HG03139 (cell line): ENCODE measurements at regions not wholly inside any gene's neighbourhood (a gene's known extent, or its start where the extent isn't known, plus 50 kb on each side); places are given as distances from the start of the nearest gene placed in this dataset.
"Not testable (repeated sequence)": the region's sequence is repeated elsewhere in the genome, so short reads cannot be mapped to it uniquely, and the experiment has no call there.

Source experiments
- ATAC-seq: cut with Tn5 transposase; IDR thresholded peaks from one replicate; pipeline ENCODE4 v1.9.1; 2021; ENCODE audit not compliant: unreplicated experiment

- ATAC-seq = not testable (repeated sequence)
Observed at GRCh38 chr7:73244782-73245311, 63.8 kb downstream of the NSUN5 start.

GRCh38 chr7:73234994-73235717 is 73.5 kb downstream of the NSUN5 start:
- peak; percentile 82 for ATAC-seq

DNA sequence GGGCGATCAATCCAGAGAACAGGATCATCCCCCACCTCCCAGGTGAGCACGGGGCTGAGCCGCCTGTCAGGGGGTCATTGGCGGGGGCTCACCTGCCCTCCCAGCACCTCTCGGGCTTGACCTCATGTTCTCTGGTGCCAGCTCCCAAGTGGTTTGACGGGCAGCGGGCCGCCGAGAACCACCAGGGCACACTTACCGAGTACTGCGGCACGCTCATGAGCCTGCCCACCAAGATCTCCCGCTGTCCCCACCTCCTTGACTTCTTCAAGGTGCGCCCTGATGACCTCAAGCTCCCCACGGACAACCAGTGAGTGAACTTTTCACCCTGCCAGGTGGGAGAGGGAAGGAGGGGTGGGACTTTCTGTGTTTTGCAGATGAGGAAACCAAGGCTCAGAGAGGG is 82.9 kb downstream of the NSUN5 start:
- not testable (repeated sequence) for ATAC-seq

DNA sequence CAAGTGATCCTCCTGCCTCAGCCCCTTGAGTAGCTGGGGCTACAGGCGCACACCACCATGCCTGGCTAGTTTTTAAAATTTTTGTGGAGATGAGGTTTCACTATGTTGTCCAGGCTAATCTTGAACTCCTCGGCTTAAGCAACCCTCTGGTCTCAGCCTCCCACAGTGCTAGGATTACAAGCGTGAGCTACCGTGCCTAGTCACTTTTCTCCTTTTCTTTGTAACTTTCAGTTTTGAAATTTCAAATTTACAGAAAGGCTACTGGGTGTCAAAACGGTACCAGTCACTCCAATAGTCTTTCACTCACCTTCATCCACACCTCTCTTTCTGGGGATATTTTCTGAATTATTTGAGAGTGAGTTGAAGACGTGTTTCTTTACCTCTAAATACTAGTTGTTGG is 86.9 kb downstream of the NSUN5 start:
- not testable (repeated sequence) for ATAC-seq

DNA sequence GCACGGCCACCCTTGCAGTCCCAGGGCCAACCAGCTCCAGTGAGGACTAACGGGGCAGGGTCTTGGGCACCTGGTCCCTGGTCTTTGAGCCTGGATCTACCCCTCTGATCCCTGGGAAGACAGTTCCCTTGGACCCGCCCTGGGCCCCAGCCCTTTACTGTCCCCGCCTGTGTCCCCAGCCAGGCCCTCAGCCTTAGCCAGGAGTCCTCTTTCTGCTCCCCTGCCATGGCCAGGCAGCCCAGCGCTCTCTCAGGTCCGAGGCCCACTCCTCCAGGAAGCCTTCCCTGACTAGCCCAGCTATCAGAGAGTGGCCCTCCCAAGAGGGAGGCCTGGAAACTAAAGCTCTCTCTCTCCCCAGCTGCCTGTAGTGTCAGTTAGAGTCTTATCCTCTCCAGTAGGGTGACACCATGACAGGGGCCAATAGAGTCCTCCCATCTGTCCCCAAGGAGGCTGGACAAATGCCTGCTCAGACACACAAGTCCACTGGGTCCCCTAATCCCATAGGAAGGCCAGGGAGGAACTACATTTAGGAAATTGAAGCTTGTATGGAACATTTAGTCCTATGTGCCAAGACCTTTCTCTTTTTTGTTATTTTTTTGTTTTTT is 87.8 kb downstream of the NSUN5 start:
- ATAC-seq = peak; percentile 29

DNA sequence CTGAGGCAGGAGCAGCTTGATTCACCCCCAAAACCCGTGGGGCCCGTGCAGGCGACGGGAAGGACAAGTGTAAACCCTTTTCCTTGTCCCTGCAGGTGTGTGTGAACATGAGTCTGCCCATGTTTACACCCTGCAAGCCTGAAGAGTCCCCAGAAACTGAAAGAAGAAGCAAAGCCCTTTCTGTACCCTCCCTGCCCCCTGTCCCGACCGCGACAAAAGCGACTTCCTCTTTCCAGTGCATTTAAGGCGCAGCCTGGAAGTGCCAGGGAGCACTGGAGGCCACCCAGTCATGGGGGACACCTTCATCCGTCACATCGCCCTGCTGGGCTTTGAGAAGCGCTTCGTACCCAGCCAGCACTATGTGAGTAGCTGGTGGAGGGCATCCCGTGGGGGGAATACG is 88.3 kb downstream of the NSUN5 start:
- peak; percentile 69 for ATAC-seq

GRCh38 chr7:73218802-73219201 is 89.8 kb downstream of the NSUN5 start:
- not testable (repeated sequence) for ATAC-seq

DNA sequence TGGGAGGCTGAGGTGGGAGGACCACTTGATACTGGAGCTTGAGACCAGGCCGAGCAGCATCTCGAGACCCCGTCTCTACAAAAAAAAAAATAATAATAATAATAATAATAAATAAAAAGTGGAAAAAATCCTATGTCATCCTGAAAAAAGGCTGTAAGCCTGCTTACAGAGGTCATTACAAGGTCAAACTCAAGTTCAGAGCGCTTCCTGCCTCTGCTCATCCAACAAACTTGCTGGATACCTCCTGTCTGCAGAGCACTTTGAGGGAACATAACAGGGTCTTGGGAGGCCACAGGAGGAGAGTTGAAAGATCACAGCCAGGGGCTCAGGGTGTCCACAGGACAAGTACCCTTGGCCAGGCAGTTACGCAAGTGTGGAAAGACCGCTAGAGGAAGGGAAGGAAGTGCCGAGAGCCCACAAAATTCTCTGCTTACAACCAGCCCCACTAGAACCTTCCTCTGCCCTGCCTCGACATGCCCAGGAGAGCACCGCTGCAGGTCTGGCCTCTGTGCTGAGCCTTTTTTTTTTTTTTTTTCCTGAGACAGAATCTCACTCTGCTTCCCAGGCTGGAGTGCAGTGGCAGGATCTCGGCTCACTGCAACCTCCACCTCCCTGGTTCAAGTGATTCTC is 92.5 kb downstream of the NSUN5 start:
- not testable (repeated sequence) for ATAC-seq

- not testable (repeated sequence) for ATAC-seq
Observed at GRCh38 chr7:73215232-73215631, 93.4 kb downstream of the NSUN5 start.

DNA sequence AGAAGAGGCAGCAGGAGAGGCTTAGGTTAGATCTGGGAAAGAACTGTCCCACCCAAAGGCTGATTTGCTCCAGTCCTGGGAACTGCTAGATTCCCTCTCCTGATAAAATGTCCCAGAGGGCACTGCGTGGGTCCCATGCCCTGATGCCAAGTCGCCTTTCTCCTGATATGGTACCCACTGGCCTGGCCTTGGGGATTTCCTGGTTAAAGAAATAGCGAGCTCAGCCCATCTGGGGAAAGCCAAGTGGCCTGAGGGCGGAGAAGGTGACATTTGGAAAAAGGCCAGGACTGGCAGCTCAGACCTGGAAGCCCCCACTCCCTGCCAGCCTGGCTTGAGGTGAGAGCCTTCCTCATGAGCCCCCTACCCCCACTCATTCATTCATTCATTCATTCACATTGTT is 94.2 kb downstream of the NSUN5 start:
- not testable (repeated sequence) for ATAC-seq

GRCh38 chr7:73213076-73213475 is 95.5 kb downstream of the NSUN5 start:
- not testable (repeated sequence) for ATAC-seq

DNA sequence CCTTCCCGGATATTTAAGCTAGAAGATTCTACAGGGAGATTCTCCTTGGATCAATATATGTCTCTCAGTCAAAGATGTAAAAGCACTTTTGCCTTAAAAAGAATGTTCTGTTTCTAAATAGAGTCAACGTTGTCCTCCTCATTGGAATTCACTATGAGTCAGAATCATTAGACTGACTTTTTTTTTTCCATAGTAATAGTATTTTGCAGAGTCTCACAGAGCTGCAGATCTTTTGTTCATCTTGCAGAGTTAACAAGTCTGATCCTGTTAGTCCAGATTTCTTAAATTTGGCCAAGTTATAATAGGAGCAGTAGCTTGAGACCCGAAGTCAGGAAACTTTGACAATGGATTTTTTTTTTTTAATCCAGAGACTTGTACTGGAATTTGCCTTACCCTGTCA is 103.0 kb downstream of the NSUN5 start:
- not testable (repeated sequence) for ATAC-seq

DNA sequence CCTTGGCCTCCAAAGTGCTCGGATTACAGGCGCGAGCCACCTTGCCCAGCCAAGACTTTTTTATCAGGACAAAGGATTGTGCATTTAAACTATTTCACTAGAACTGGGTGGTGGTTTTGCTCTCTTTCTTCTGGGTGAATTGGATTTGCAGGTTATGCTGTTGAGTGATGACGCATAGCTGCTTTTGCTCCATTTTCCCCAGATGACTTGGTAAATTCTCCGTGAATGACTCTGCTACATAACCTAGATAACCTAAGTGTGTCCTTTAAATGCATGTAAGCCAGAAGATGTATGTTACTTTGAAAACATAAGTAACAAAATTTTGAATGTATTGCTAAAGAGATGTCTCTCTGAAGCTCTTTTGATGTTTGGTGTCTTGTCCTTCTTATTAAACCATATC is 103.7 kb downstream of the NSUN5 start:
- not testable (repeated sequence) for ATAC-seq

DNA sequence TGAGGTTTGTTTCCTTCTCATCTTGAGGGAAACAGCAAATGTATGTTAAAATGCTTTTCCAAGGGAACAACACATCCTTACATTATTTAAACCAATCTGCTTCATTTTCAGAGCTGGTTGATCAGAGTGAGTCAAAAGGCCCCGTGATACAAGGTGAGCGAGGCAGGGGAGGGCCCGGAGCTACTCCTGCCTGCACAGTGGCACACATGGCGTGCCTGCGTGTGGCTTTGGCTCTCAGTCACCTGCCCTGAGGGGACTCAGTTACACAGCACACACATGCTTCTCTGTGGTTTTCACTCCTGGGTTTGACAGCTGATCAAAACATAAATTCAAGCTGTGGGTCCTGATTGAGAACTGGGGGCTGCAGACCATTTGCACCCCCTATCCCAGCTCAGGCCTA is 105.3 kb downstream of the NSUN5 start:
- ATAC-seq = not testable (repeated sequence)

GRCh38 chr7:73201264-73201663 is 107.4 kb downstream of the NSUN5 start:
- not testable (repeated sequence) for ATAC-seq

GRCh38 chr7:73200518-73201099 is 108.0 kb downstream of the NSUN5 start:
- not testable (repeated sequence) for ATAC-seq

DNA sequence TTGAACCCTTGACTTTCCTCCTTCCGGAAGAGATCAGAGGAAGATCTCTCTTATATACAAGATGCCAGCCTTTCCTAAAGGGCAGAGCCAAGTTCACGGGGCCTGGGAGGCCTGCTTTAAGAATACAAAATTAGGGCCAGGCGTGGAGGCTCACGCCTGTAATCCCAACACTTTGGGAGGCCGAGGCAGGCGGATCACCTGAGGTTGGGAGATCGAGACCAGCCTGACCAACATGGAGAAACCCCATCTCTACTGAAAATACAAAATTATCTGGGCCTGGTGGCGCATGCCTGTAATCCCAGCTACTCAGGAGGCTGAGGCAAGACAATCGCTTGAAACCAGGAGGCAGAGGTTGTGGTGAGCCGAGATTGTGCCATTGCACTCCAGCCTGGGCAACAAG is 108.2 kb upstream of the SPDYE9 start:
- not testable (repeated sequence) for ATAC-seq

DNA sequence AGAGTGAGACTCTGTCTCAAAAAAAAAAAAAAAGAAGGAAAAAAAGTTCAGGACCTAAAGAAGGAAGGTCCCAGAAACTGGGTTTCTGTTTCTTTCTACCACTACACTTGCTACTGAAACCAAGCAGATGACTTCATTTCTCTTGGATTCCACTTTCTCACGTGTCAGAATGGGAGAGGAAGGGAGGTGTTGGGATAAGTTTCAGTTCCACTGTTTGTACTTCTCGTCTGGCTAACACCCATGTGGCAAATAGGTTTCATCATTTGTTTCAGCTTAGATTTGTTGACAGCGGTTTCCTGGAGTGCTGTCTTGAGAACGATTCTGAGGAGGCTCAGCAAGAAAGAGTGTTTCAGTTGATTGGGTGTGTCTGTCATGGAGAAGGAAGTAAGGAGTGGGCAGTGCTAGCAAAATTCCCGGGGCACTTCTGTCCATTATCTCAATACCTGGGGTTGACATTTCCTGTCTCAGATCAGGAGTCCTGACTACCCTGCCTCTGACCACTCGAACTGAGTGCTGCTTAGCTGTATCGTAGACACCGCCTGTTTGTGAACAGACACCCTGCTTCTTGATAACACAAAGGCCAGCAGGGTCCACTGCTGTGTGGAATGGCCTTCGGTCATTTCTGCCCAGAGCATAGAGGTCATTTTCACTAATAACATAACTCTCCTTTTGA is 104.8 kb upstream of the SPDYE9 start:
- not testable (repeated sequence) for ATAC-seq

DNA sequence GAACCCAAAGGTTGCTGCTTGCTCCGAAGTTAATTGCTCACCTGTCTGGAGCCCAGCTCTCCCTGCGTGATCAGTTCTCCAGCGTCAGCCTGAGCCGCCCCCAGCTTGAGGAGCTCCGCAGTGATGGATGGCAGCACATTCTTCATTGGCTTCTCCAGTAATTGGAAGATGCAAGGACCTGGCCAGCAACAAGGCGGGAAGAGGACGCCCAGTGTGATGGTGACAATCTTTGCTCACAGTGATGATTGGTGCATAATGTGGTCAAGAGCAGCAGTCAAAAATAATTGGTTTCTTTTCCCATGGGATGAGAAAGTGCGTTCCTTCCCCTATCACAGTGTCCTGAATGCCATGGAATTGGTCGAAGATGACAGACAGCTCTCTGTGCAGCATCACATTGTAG is 102.4 kb upstream of the SPDYE9 start:
- ATAC-seq = not testable (repeated sequence)

GRCh38 chr7:73186589-73187309 is 100.9 kb upstream of the SPDYE9 start:
- ATAC-seq = not testable (repeated sequence)
